CD4-positive, alpha-beta T cell treated with Interleukin-4 for 1 hour (primary cell): ENCODE measurements at regions not wholly inside any gene's neighbourhood (a gene's known extent, or its start where the extent isn't known, plus 50 kb on each side); places are given as distances from the start of the nearest gene placed in this dataset.
"Not testable (repeated sequence)": the region's sequence is repeated elsewhere in the genome, so short reads cannot be mapped to it uniquely, and the experiment has no call there.

Source experiments
- DNase-seq, 2 donors: peaks; one replicate each; pipeline ENCODE4 v3.0.0-alpha.2; 2020 to 2022

DNA sequence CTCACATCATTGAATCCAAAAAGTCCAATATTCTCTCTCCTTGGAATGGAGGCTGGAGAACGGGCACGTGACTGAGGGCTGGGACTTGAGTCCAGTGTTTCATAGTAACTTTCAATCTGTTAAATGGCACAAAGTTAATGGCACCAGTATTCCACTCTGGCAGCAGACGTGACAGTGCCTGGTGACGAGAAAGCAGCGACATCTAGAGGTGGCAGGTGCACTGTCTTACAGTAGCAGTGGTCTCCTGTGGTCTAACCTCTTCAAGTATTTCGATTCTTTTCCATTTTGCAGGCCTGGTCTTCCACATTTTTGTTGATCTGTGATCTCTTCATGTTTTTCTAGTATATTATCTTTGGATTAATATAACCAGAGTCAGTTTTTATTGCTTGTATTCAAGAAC is 107.1 kb downstream of the OXSM start:
- DNase-seq = no peak

GRCh38 chr3:25899352-25900101 is 109.6 kb downstream of the OXSM start:
- DNase-seq = no peak

DNA sequence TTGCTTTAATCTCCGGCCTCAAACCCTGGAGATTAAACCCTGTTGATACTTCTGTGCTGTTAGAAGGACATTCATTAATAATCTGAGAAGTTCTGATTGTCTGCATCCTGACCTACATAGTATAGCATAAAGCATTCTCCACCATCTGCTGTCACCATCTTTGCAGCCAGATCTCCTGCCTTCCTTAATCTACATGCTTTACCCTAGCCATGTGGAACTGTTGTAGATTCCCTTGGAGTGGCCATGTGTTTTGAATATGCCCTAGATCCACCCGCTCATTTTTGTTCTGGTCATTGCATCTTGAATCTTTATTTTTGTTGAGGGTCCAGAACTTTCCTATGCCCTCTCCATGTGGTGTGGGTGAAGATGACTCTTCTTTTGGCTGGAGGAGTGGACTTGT is 110.3 kb downstream of the OXSM start:
- no peak for DNase-seq

GRCh38 chr3:25901796-25902195 is 111.9 kb downstream of the OXSM start:
- no peak for DNase-seq

GRCh38 chr3:25902586-25902985 is 112.7 kb downstream of the OXSM start:
- DNase-seq = no peak

DNA sequence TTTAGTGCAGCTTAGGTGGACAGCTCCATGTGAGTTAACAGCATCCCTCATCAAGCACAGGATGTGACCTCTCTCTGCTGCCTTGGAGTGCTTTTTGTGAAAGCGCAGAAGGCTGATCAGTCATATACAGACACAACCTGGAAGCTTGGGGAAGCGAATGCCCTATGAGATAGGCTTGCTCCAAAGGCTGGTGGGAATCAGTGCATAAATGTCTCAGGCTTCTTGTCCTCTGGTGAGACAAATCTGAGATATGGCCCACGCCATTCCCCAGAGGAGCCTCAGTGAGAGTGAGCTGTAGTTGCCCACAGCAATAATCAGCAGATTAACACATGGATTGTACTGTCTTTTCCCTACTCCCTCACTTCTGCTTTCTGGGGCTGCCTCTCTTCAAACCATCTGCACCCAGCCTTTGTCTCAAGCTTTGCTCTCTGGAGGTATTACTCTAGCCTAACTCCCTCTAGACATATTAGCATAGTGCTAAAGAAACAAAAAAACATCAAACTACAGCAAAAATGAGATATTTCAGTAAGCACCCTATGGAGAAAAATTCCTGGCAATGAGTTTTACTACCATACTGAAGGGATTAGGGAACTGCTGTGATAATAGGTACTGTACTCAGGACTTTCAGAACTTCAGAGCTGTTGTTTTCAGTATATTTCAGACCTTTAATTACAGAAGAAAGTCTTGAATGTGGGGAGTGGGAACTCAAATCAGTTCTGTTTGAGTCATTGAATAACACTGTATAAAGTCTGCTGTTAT is 113.7 kb downstream of the OXSM start:
- DNase-seq = no peak

- DNase-seq = no peak
Observed at GRCh38 chr3:25904206-25904605, 114.3 kb downstream of the OXSM start.

DNA sequence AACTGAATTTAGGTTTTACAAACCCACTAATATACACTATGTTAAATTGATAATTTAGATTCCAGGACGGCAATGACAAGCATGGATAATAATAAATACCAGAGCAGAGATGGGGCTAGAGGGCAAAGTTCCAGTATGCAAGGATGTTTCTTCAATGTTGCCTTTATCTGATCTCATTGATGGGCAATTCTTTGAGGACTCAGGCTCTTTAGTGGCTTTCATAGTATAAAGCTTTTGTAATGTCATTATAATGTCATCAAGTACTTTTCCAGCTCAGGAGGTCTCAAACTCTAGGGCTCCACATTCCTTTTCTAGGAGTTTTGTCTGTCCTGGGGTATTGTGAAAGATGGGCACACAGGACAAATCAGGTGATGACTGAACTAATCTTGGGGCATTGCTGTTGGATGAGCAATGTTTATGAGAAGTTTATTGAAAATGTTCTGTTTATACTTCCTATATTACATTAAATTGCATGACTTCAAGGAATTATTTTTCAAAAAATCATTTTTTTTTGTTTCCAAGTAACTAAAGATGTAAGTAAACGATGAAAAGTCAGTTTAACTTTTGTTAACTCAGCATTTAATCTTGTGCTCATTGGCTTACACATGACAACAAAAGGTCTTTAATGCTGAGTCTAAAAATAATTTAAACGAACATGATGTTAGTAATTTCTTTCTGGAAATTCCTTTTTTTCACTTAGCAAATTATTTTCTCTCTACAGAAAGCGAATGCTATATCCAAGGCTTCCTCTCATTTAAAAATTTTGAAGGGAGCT is 116.4 kb downstream of the OXSM start:
- DNase-seq = no peak

DNA sequence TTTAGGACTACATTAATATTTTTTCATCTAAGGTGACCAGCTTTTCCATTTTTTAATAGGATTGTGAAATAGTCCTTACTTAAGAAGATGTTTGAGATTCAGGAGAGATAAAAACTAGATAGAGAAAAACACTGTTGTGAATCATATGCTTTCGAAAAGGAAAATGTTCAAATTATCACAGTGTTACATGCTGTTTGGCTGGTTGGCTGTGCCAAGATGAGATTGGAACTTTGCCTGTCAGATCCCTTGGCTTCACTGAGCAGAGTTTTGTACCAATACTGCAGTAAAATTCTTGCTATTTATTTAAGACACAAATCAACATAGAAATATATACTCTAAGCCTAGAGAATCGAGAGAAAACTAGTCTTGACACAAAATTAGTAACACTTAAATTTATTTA is 117.2 kb downstream of the OXSM start:
- no peak for DNase-seq

DNA sequence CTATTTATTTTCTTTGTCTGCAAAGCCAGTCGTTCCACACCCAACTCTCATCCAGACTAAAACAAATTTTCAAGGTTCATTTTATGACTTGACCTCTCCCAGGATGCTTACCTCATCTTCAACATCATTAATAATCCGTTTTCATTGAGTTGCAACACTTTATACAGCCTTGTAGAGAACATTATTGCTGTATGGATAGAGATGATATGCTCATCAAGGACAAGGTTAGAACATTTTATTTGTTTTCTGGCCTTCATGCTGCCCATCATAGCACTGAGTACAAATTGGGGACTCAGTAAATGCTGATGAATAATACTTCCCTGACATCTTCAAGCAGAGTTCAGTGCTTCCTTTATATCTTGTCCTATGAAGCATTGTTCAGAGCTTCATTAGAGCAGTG is 120.2 kb downstream of the OXSM start:
- DNase-seq = no peak

DNA sequence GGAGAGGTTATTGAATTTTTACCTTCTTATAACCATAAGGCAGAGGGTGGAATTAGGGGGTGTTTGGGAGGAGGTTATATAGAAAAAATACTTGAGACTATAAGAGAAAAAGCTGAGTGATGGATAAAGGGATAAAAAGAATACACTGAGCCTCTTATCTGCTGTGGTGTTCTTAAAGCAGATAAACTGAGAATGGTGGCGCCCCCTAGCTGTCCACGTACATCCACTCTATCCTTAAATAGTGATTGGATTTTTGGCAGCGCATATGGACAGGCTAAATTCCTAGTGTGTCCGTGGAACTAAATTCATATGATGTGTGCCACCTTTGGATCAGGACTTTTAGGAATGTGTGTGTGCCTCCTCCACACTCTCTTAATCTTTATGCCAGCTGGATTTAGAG is 121.1 kb downstream of the OXSM start:
- peak; percentile 21 to 35 for DNase-seq

DNA sequence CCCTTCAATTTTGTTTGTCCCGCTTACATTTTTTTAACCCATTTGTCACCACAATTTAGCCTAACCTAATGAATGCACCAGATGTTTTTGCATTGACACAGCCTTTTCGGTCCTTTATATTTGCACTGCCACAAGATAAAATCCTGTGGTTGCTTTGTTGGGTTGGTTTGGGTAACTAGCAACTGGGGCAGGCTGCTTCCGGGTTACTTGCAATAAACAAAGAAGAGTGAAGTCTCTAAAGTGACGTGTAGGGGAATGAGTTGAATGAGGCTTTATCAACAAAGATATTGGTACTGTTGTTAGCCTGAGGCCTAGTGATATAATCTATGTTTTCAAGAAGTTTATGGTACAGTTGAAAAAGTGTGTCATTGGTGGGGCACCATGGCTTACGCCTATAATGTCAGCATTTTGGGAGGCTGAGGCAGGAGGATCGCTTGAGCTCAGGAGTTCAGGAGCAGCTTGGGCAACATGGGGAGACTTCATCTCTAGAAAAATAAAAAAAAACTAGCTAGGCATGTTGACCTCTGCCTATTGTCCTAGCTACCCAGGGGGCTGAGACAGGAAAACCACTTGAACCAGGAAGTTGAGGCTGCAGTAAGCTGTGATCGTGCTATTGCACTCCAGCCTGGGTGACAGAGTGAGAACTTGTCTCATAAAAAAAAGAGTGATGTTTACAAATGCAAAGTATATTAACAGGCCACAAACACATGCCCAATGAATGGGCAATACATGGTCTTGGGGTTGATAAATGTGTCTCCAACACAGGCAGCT is 121.8 kb downstream of the OXSM start:
- DNase-seq = peak; percentile 30 to 63

- no peak for DNase-seq
Observed at GRCh38 chr3:25913179-25913578, 123.3 kb downstream of the OXSM start.

GRCh38 chr3:25915673-25916072 is 125.8 kb downstream of the OXSM start:
- DNase-seq = no peak

GRCh38 chr3:25916321-25916720 is 126.4 kb downstream of the OXSM start:
- DNase-seq = no peak

DNA sequence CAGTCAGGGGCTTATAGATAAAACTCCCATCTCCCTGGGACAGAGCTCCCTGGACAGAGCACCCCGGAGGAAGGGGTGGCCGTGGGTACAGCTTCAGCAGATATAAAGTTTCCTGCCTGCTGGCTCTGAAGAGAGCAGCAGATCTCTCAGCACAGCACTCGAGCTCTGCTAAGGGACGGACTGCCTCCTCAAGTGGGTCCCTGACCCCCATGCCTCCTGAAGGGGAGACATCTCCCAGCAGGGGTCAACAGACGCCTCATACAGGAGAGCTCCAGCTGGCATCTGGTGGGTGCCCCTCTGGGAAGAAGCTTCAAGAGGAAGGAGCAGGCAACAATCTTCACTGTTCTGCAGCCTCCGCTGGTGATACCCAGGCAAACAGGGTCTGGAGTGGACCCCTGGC is 142.1 kb downstream of the OXSM start:
- DNase-seq = not testable (repeated sequence)

GRCh38 chr3:25938566-25939325 is 148.9 kb downstream of the OXSM start:
- DNase-seq = no peak

DNA sequence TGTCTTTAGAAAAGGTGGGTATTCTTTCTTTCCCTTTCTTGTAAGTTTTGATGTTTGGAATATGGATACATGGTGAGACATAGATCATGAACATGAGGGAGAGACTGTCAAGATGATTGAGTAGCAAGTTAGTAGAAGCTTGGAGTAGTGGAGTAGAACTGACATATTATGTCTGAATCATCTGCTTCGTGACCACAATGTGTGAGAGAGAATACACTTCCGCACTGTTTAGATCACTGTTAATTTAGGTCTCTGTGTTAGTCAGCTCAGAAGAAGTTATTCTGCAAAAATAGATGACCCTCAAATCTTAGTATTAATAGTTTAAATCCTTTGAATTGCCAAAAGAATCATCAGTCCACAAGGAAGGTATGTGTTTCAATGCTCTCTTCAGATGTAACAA is 151.0 kb downstream of the OXSM start:
- no peak for DNase-seq

- no peak for DNase-seq
Observed at GRCh38 chr3:25944329-25944728, 154.4 kb downstream of the OXSM start.

- DNase-seq = no peak
Observed at GRCh38 chr3:25945366-25945765, 155.5 kb downstream of the OXSM start.

- DNase-seq = no peak
Observed at GRCh38 chr3:25945836-25946235, 155.9 kb downstream of the OXSM start.

DNA sequence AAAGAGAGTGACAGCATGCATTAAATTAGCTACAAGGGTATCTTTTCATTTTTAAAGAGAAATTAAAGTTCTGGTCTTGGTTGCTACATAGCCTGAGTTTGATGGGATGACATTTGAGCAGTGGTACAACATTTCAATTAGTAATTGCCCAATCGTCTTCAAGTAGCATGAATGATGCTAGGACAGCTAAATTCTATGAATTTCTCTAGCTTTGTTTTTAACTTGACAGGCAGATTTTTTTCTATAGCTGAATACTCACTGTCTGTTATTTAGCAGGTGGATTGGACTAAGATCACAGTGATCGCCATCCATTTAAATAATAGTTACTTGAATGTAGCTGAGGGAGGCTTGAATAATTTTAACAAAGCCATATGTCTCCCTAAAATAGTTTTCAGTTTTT is 162.2 kb downstream of the OXSM start:
- DNase-seq = no peak
